Gastrocnemius medialis (tissue), 4 donors: ENCODE measurements at regions not wholly inside any gene's neighbourhood (a gene's known extent, or its start where the extent isn't known, plus 50 kb on each side); places are given as distances from the start of the nearest gene placed in this dataset.
"Not testable (repeated sequence)": the region's sequence is repeated elsewhere in the genome, so short reads cannot be mapped to it uniquely, and the experiment has no call there.

Source experiments
- POLR2A ChIP-seq, 2 donors: fragments of 450-650 bp; IDR thresholded peaks; one replicate each; pipeline ENCODE4 v1.6.1; 2017; ENCODE audit warnings: antibody characterized with exemption in 2 of 2, mild to moderate bottlenecking in 2 of 2, moderate library complexity in 2 of 2
- TF ChIP-seq, protein P1 (sequence below), 5 experiments: fragments of 450-650 bp in 3 of 5; fragments of 200-600 bp in 2 of 5; sonication (generic) in 2 of 5; IDR thresholded peaks in 4 of 5; conservative IDR thresholded peaks in 1 of 5; 1 replicate in 4 of 5; 2 replicates in 1 of 5; pipeline ENCODE4 v1.5.1; 2016 to 2019; ENCODE audit warnings: antibody characterized with exemption in 5 of 5, mild to moderate bottlenecking in 3 of 5, moderate library complexity in 3 of 5

DNA sequence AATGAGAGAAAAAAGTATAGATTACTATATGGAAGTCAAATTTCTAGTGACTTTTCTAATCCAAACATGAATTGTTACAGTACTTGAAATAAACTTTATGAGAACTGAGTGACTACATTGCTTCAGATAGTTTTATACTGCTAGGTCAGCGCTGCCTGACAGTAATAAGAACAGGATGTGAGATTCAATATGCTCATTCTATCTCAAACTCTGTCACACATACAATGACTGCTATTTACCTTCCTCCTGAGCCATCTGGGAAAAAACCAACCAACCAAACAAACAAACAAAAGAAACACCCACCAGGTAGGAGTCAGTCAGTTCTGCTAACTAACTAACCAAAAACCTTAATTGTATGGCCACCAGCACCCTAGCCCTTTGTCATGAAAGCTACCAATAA lies 89.0 kb upstream of the NOTCH2NLA start:
- TF ChIP-seq, protein P1, sequence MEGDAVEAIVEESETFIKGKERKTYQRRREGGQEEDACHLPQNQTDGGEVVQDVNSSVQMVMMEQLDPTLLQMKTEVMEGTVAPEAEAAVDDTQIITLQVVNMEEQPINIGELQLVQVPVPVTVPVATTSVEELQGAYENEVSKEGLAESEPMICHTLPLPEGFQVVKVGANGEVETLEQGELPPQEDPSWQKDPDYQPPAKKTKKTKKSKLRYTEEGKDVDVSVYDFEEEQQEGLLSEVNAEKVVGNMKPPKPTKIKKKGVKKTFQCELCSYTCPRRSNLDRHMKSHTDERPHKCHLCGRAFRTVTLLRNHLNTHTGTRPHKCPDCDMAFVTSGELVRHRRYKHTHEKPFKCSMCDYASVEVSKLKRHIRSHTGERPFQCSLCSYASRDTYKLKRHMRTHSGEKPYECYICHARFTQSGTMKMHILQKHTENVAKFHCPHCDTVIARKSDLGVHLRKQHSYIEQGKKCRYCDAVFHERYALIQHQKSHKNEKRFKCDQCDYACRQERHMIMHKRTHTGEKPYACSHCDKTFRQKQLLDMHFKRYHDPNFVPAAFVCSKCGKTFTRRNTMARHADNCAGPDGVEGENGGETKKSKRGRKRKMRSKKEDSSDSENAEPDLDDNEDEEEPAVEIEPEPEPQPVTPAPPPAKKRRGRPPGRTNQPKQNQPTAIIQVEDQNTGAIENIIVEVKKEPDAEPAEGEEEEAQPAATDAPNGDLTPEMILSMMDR (IDR thresholded peaks at IDR 0.05 in 4 of 5, conservative IDR thresholded peaks at IDR 0.05 in 1 of 5), result not testable (repeated sequence)
- not testable (repeated sequence) for TF ChIP-seq POLR2A (IDR thresholded peaks at IDR 0.05)
